SK-N-SH (cell line): ENCODE measurements at regions not wholly inside any gene's neighbourhood (a gene's known extent, or its start where the extent isn't known, plus 50 kb on each side); places are given as distances from the start of the nearest gene placed in this dataset.

Experiments
- CTCF ChIA-PET: fragments of 300-600, 350-600 bp; formaldehyde crosslinking; extraction: SDS; loops from one replicate; lab custom pipeline; 2021; lab: Yijun Ruan, JAX
- POLR2A ChIA-PET: fragments of 350-600 bp; sonication (Branson Sonifier 250); formaldehyde crosslinking; extraction: SDS; loops from one replicate; lab custom pipeline; 2020; ENCODE audit warnings: antibody characterized with exemption, inconsistent platforms; lab: Yijun Ruan, JAX
- DNase-seq: peaks from one replicate; pipeline ENCODE4 v3.0.0; 2012
- H2AFZ ChIP-seq: fragments of 200-600 bp; sonication (generic); 2 replicates; pipeline ENCODE4 v1.8.1; 2016; ENCODE audit warnings: antibody characterized with exemption, mild to moderate bottlenecking, low read depth
- H3F3A ChIP-seq: fragments of 200-600 bp; sonication (generic); replicated peaks from 2 replicates; pipeline ENCODE3; 2016; ENCODE audit warnings: antibody characterized with exemption, mild to moderate bottlenecking; ENCODE audit not compliant: insufficient read depth
- H3K27ac ChIP-seq, 2 experiments: fragments of 200-500 bp in 1 of 2; fragments of 200-600 bp in 1 of 2; sonication (Bioruptor generic) in 1 of 2; sonication (generic), shearing (Covaris generic) in 1 of 2; 2 replicates each; pipeline versions ENCODE4 v1.5.1 to v1.6.1; 2014 to 2016; ENCODE audit warnings: low read depth in 2 of 2, inconsistent platforms in 1 of 2, low read length in 1 of 2, mild to moderate bottlenecking in 1 of 2, mixed read lengths in 1 of 2
- H3K27me3 ChIP-seq: fragments of 200-600 bp; sonication (generic), shearing (Covaris generic); 2 replicates; pipeline ENCODE4 v1.6.1; 2016; ENCODE audit warnings: mixed run types; ENCODE audit not compliant: insufficient read depth
- H3K36me3 ChIP-seq, 2 experiments: fragments of 200-500 bp in 1 of 2; fragments of 200-600 bp in 1 of 2; sonication (Bioruptor generic) in 1 of 2; sonication (generic) in 1 of 2; replicated peaks in 1 of 2; 2 replicates each; pipeline versions ENCODE3 to v1.5.1; 2014 to 2016; ENCODE audit warnings: low read length in 1 of 2, mild to moderate bottlenecking in 1 of 2; ENCODE audit not compliant: insufficient read depth in 2 of 2, control insufficient read depth in 1 of 2
- H3K4me1 ChIP-seq, 2 experiments: fragments of 200-500 bp in 1 of 2; fragments of 200-600 bp in 1 of 2; sonication (Bioruptor generic) in 1 of 2; sonication (generic), shearing (Covaris generic) in 1 of 2; 2 replicates each; pipeline versions ENCODE4 v1.5.1 to v1.6.1; 2014 to 2016; ENCODE audit warnings: low read depth in 1 of 2, low read length in 1 of 2, mixed run types in 1 of 2; ENCODE audit not compliant: insufficient read depth in 2 of 2, control insufficient read depth in 1 of 2
- H3K4me2 ChIP-seq: fragments of 200-600 bp; sonication (generic), shearing (Covaris generic); 2 replicates; pipeline ENCODE4 v1.6.1; 2017; ENCODE audit warnings: mixed run types
- H3K4me3 ChIP-seq, 2 experiments: fragments of 200-500 bp in 1 of 2; fragments of 200-600 bp in 1 of 2; sonication (Bioruptor generic) in 1 of 2; sonication (generic), shearing (Covaris generic) in 1 of 2; 2 replicates each; pipeline versions ENCODE4 v1.5.1 to v1.8.1; 2014 to 2016; ENCODE audit warnings: low read depth in 2 of 2, inconsistent platforms in 1 of 2, low read length in 1 of 2, mild to moderate bottlenecking in 1 of 2, mixed read lengths in 1 of 2, moderate library complexity in 1 of 2
- H3K79me2 ChIP-seq: fragments of 200-600 bp; sonication (generic); 2 replicates; pipeline ENCODE4 v1.8.1; 2017; ENCODE audit warnings: mild to moderate bottlenecking; ENCODE audit not compliant: insufficient read depth
- H3K9ac ChIP-seq: fragments of 200-600 bp; sonication (generic); 2 replicates; pipeline ENCODE4 v1.6.1; 2017; ENCODE audit warnings: mixed run types
- H3K9me2 ChIP-seq: fragments of 200-600 bp; sonication (generic); 2 replicates; pipeline ENCODE4 v1.6.1; 2017; ENCODE audit warnings: mixed run types
- H3K9me3 ChIP-seq: fragments of 200-600 bp; sonication (generic); 2 replicates; pipeline ENCODE4 v1.6.1; 2017; ENCODE audit warnings: mixed run types, mild to moderate bottlenecking, moderate library complexity
- H4K20me1 ChIP-seq: fragments of 200-600 bp; sonication (generic); 2 replicates; pipeline ENCODE4 v1.6.1; 2017; ENCODE audit warnings: mild to moderate bottlenecking, mixed run types; ENCODE audit not compliant: insufficient read depth
- CHD2 ChIP-seq: fragments of 150-350 bp; IDR thresholded peaks from 2 replicates; pipeline ENCODE4 v1.6.1; 2018; ENCODE audit warnings: low read length; ENCODE audit not compliant: partially characterized antibody
- EP300 ChIP-seq, 2 experiments: IDR thresholded peaks; 2 replicates each; pipeline versions ENCODE4 v1.4.0 to v1.6.1; 2012; ENCODE audit warnings: borderline replicate concordance in 1 of 2, low read depth in 1 of 2, low read length in 1 of 2
- FOSL2 ChIP-seq: IDR thresholded peaks from 2 replicates; pipeline ENCODE4 v1.4.0; 2012; ENCODE audit warnings: low read depth, mild to moderate bottlenecking, moderate library complexity, borderline replicate concordance
- FOXJ3 ChIP-seq: sonication (generic); formaldehyde crosslinking; IDR thresholded peaks from 2 replicates; pipeline ENCODE4 v1.5.1; 2020; ENCODE audit warnings: mild to moderate bottlenecking, missing genetic modification reagents
- GATA2 ChIP-seq: sonication (generic); formaldehyde crosslinking; IDR thresholded peaks from 2 replicates; pipeline ENCODE4 v1.5.0; 2020; ENCODE audit warnings: mild to moderate bottlenecking, missing genetic modification reagents
- MAX ChIP-seq: IDR thresholded peaks from 2 replicates; pipeline ENCODE4 v1.4.0; 2012; ENCODE audit warnings: low read depth
- MEF2A ChIP-seq: IDR thresholded peaks from 2 replicates; pipeline ENCODE4 v1.4.0; 2012; ENCODE audit warnings: low read depth, borderline replicate concordance
- NFIC ChIP-seq: IDR thresholded peaks from 2 replicates; pipeline ENCODE4 v1.4.0; 2012; ENCODE audit warnings: borderline replicate concordance
- PBX3 ChIP-seq: IDR thresholded peaks from 2 replicates; pipeline ENCODE4; 2012
- POLR2AphosphoS5 ChIP-seq: IDR thresholded peaks from 2 replicates; pipeline ENCODE4 v1.6.1; 2012; ENCODE audit warnings: low read depth, low read length
- RFX5 ChIP-seq: IDR thresholded peaks from 2 replicates; pipeline ENCODE4 v1.6.1; 2012; ENCODE audit warnings: mild to moderate bottlenecking, improper control_type of control experiment, low read length
- RXRA ChIP-seq: IDR thresholded peaks from 2 replicates; pipeline ENCODE4 v1.4.0; 2012; ENCODE audit warnings: low read depth, mild to moderate bottlenecking, borderline replicate concordance
- SIN3A ChIP-seq: IDR thresholded peaks from 2 replicates; pipeline ENCODE4 v1.6.1; 2012; ENCODE audit warnings: low read depth, mild to moderate bottlenecking, low read length, moderate library complexity, borderline replicate concordance
- SMC3 ChIP-seq: IDR thresholded peaks from 2 replicates; pipeline ENCODE4 v1.6.1; 2012; ENCODE audit warnings: low read depth, low read length, improper control_type of control experiment
- WGBS: methylation state at CpG from one replicate; pipeline ENCODE4 v1.1.6; 2017; ENCODE audit warnings: low lambda C conversion rate; 5-methylcytosine and 5-hydroxymethylcytosine counted together

GRCh38 chr6:163707387-163708355, 293.2 kb downstream of the QKI start:
- TF ChIP-seq MEF2A (no peak), GATA2 (CRISPR knock-in tag) (no peak), SIN3A (no peak), RFX5 (no peak)
- WGBS: 38% methylated on average over 17 of the region's 18 CpGs
- no peak overlapping the region for H3K27ac ChIP-seq
- ChIA-PET CTCF (no interaction called here), POLR2A (no interaction called here)
- no peaks in the 10 kb centered on the region for H3F3A ChIP-seq
- no peaks in the 10 kb centered on the region for H3K9me2 ChIP-seq
- DNase-seq: no peak
- no peak overlapping the region for H3K9ac ChIP-seq
- H3K4me1 ChIP-seq: peaks cover 0 to 11% of the 10 kb centered on the region in 2 experiments; a peak in 1 of 4 replicates
- H3K4me3 ChIP-seq: no peak overlapping the region
- H4K20me1 ChIP-seq: no peaks in the 10 kb centered on the region
- no peak overlapping the region for H3K4me2 ChIP-seq
- H3K27me3 ChIP-seq: no peaks in the 10 kb centered on the region
- no peaks in the 10 kb centered on the region for H3K79me2 ChIP-seq
- no peak overlapping the region for H2AFZ ChIP-seq
- H3K36me3 ChIP-seq: no peaks in the 10 kb centered on the region
- H3K9me3 ChIP-seq: no peaks in the 10 kb centered on the region

GRCh38 chr6:163706500-163707087, 292.1 kb downstream of the QKI start:
- H3K4me1 ChIP-seq: peaks cover 0 to 1% of the 10 kb centered on the region in 2 experiments; a peak in 1 of 4 replicates
- H3K4me2 ChIP-seq: no peak overlapping the region
- no peaks in the 10 kb centered on the region for H3F3A ChIP-seq
- no peak overlapping the region for H2AFZ ChIP-seq
- H3K9me3 ChIP-seq: no peaks in the 10 kb centered on the region
- H3K9me2 ChIP-seq: no peaks in the 10 kb centered on the region
- no peaks in the 10 kb centered on the region for H4K20me1 ChIP-seq
- no peak overlapping the region for H3K27ac ChIP-seq
- TF ChIP-seq MAX (no peak), EP300 (IDR thresholded peaks at IDR 0.05; ENCODE audit: borderline replicate concordance in 1 of 2, low read depth in 1 of 2, low read length in 1 of 2) (no peak), FOSL2 (no peak), PBX3 (no peak), RFX5 (no peak), RXRA (no peak), POLR2AphosphoS5 (no peak), FOXJ3 (CRISPR knock-in tag) (no peak), MEF2A (no peak), NFIC (no peak), SMC3 (no peak), SIN3A (no peak), CHD2 (no peak)
- no peaks in the 10 kb centered on the region for H3K79me2 ChIP-seq
- no peaks in the 10 kb centered on the region for H3K27me3 ChIP-seq
- CTCF ChIA-PET: no interaction called here
- H3K9ac ChIP-seq: no peak overlapping the region
- 51% methylated on average over 6 of the region's 6 CpGs for WGBS
- DNase-seq: no peak
- no peaks in the 10 kb centered on the region for H3K36me3 ChIP-seq
- no peak overlapping the region for H3K4me3 ChIP-seq
- POLR2A ChIA-PET: no interaction called here
